GM18867 (cell line): ENCODE measurements at regions not wholly inside any gene's neighbourhood (a gene's known extent, or its start where the extent isn't known, plus 50 kb on each side); places are given as distances from the start of the nearest gene placed in this dataset.
"Not testable (repeated sequence)": the region's sequence is repeated elsewhere in the genome, so short reads cannot be mapped to it uniquely, and the experiment has no call there.

Experiments
- ATAC-seq: cut with Tn5 transposase; IDR thresholded peaks from one replicate; pipeline ENCODE4 v1.9.1; 2021; ENCODE audit warnings: mild to moderate bottlenecking, moderate library complexity; ENCODE audit not compliant: unreplicated experiment

GRCh38 chr4:119437515-119437914 is 115.6 kb upstream of the FABP2 start:
- not testable (repeated sequence) for ATAC-seq

- not testable (repeated sequence) for ATAC-seq
These were observed 86.8 kb upstream of the FABP2 start for GRCh38 chr4:119408561-119409224.

- ATAC-seq, result not testable (repeated sequence)
These were observed 85.0 kb upstream of the FABP2 start for GRCh38 chr4:119406721-119407460.

- ATAC-seq, result not testable (repeated sequence)
These were observed 84.1 kb upstream of the FABP2 start for GRCh38 chr4:119406041-119406440.

GRCh38 chr4:119402322-119403308 is 80.7 kb upstream of the FABP2 start:
- ATAC-seq, result peak; percentile 96

- ATAC-seq, result not testable (repeated sequence)
These were observed 73.8 kb upstream of the FABP2 start for GRCh38 chr4:119395701-119396100.

DNA sequence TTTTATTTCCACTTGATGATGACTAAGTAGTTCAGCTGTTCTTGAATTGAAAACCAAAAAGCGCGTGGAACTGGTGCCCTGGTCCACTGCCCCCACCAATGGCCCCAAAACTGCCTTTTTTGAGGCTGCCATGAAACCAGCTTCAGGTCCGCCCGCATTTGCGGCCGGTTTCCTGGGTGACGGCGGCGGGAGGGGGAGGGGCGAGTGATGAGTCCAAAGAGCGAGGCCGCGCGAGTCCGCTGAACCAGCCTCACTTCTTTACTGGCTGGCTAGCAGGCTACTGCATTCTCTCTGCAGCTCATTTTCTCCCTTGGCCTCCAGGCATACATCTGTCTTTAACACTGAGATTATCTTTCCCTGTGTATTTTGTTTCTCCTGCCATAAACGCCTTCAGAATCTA is 72.9 kb upstream of the FABP2 start:
- ATAC-seq, result no peak

GRCh38 chr4:119388791-119389190 is 66.9 kb upstream of the FABP2 start:
- not testable (repeated sequence) for ATAC-seq

DNA sequence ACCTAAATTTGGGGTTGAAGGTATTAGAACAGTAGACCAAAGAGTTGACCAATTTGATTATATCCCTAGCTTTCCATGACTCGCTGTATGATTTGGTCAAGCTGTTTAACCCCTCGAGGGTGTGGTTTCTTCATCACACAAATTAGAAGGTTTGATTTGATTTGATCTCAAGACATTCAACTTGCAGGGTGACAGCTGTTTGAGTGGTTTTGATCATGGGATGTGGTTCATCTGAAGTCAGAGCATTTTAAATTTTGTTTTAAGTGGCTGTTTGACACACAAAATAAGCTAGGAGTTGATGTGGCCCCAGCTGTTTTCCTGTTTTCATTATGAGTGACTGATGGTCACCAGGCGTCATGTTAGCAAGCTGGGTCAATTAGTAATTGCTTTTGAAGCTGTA is 52.7 kb upstream of the FABP2 start:
- ATAC-seq, result not testable (repeated sequence)

- not testable (repeated sequence) for ATAC-seq
These were observed 50.6 kb upstream of the FABP2 start for GRCh38 chr4:119372316-119373062.
